Esophagus muscularis mucosa (tissue), 4 donors: ENCODE measurements at regions not wholly inside any gene's neighbourhood (a gene's known extent, or its start where the extent isn't known, plus 50 kb on each side); places are given as distances from the start of the nearest gene placed in this dataset.

Experiments used
- DNase-seq: peaks from one replicate; pipeline ENCODE4 v3.0.0-alpha.2; 2017; ENCODE audit errors: extremely low spot score
- H3K27ac ChIP-seq, 4 donors: fragments of 200-600 bp; sonication (generic); replicated peaks in 1 of 4; 1 replicate in 3 of 4; 2 replicates in 1 of 4; pipeline ENCODE4 v1.5.1; 2016 to 2019; ENCODE audit warnings: mild to moderate bottlenecking in 1 of 4
- H3K27me3 ChIP-seq, 4 donors: fragments of 200-600 bp; sonication (generic); one replicate each; pipeline versions ENCODE4 v1.5.1 to v1.6.0; 2016 to 2019
- H3K36me3 ChIP-seq, 4 donors: fragments of 200-600 bp; sonication (generic); one replicate each; pipeline ENCODE4 v1.5.1; 2016 to 2019
- H3K4me1 ChIP-seq, 4 donors: fragments of 200-600 bp; sonication (generic); one replicate each; pipeline ENCODE4 v1.5.1; 2016 to 2019
- H3K4me3 ChIP-seq, 4 donors: fragments of 200-600 bp; sonication (generic); 1 replicate in 2 of 4; 2 replicates in 2 of 4; pipeline ENCODE4 v1.5.1; 2016 to 2019; ENCODE audit warnings: mild to moderate bottlenecking in 4 of 4, moderate library complexity in 1 of 4
- H3K9me3 ChIP-seq, 4 donors: fragments of 200-600 bp; sonication (generic); 1 replicate in 3 of 4; 2 replicates in 1 of 4; pipeline ENCODE4 v1.5.1; 2016 to 2019
- EP300 ChIP-seq: sonication (generic); formaldehyde crosslinking; IDR thresholded peaks from one replicate; pipeline ENCODE4 v1.6.1; 2017; ENCODE audit warnings: antibody characterized with exemption
- POLR2A ChIP-seq: fragments of 450-650 bp; IDR thresholded peaks from one replicate; pipeline ENCODE4 v1.6.1; 2017; ENCODE audit warnings: antibody characterized with exemption, moderate library complexity, mild to moderate bottlenecking, low read depth
- POLR2AphosphoS5 ChIP-seq, 2 donors: sonication (generic); formaldehyde crosslinking; IDR thresholded peaks; one replicate each; pipeline ENCODE4 v1.6.1; 2017; ENCODE audit warnings: antibody characterized with exemption in 2 of 2
- WGBS: methylation state at CpG from one replicate; pipeline ENCODE4 v1.1.5; 2018; 5-methylcytosine and 5-hydroxymethylcytosine counted together
- intact Hi-C: fragments of 100-400 bp; cut with DNase I; formaldehyde crosslinking; loops from one replicate; pipeline ENCODE4 v1.15.1; 2023
- TF ChIP-seq, protein P1 (sequence below), 3 experiments: fragments of 200-600 bp in 2 of 3; fragments of 450-650 bp in 1 of 3; sonication (generic) in 2 of 3; IDR thresholded peaks; one replicate each; pipeline ENCODE4 v1.5.1; 2017 to 2019; ENCODE audit warnings: antibody characterized with exemption in 3 of 3, mild to moderate bottlenecking in 2 of 3, moderate library complexity in 1 of 3

DNA sequence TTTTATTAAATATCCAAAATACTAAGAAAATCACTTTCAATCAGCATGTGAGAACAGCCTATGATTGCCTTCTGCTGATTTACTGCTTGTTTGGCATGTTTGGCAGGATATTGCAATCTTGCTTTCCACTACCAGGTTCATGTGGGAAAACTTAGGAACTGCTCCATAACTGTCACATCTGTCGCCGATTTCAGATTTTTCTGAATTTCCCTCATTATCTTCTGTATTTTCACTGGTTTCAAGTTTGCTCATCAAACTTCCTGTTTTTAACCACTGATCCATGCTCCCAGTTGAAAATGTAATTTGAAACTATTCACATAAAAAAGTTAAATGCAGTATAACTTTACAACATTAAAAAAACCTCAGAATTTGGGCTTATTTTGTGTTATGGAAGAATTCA is 93.0 kb downstream of the NFKBIZ start:
- DNase-seq = no peak
- 51% methylated on average over 2 of the region's 2 CpGs for WGBS
- H3K4me3 ChIP-seq = no peak overlapping the region
- H3K27me3 ChIP-seq = no peaks in the 10 kb centered on the region
- no peaks in the 10 kb centered on the region for H3K36me3 ChIP-seq
- H3K4me1 ChIP-seq = peaks cover 18 to 20% (median 19%) of the 10 kb centered on the region in 4 donors
- no peaks in the 10 kb centered on the region for H3K9me3 ChIP-seq
- H3K27ac ChIP-seq = no peak overlapping the region
- intact Hi-C loops = no loop called here
- no peak for TF ChIP-seq EP300
- no peak for TF ChIP-seq POLR2A
- TF ChIP-seq POLR2AphosphoS5 (IDR thresholded peaks at IDR 0.05) = no peak
- TF ChIP-seq, protein P1, sequence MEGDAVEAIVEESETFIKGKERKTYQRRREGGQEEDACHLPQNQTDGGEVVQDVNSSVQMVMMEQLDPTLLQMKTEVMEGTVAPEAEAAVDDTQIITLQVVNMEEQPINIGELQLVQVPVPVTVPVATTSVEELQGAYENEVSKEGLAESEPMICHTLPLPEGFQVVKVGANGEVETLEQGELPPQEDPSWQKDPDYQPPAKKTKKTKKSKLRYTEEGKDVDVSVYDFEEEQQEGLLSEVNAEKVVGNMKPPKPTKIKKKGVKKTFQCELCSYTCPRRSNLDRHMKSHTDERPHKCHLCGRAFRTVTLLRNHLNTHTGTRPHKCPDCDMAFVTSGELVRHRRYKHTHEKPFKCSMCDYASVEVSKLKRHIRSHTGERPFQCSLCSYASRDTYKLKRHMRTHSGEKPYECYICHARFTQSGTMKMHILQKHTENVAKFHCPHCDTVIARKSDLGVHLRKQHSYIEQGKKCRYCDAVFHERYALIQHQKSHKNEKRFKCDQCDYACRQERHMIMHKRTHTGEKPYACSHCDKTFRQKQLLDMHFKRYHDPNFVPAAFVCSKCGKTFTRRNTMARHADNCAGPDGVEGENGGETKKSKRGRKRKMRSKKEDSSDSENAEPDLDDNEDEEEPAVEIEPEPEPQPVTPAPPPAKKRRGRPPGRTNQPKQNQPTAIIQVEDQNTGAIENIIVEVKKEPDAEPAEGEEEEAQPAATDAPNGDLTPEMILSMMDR (IDR thresholded peaks at IDR 0.05) = no peak

DNA sequence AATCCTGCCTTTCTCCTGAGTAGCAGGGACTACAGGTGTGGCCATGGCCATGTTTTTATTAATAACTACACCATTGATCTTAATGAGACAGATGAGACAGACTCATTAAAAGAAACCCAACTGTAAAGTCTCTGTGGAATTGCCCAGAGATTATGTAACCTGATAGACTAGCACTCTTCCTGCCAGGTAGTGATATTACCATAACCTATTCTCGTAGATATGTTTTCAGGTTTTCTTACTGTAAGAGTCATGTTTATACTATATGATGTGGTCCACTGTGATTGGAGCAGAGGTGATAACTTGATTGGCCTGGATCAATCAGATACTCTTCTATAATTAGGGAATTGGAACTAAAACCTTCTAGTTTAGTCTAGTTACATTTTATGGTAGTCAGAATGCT is 93.7 kb downstream of the NFKBIZ start:
- Histone ChIP-seq H3K9me3 (no peaks in the 10 kb centered on the region), H3K36me3 (no peaks in the 10 kb centered on the region), H3K4me3 (no peak overlapping the region), H3K4me1 (peaks cover 18 to 20% (median 19%) of the 10 kb centered on the region in 4 donors), H3K27ac (no peak overlapping the region), H3K27me3 (no peaks in the 10 kb centered on the region)
- intact Hi-C loops = no loop called here
- no peak for DNase-seq
- WGBS = 82% methylated on average over 1 of the region's 1 CpG
- TF ChIP-seq POLR2A (no peak), POLR2AphosphoS5 (IDR thresholded peaks at IDR 0.05) (no peak), EP300 (no peak)
- TF ChIP-seq, protein P1 (IDR thresholded peaks at IDR 0.05) = no peak

DNA sequence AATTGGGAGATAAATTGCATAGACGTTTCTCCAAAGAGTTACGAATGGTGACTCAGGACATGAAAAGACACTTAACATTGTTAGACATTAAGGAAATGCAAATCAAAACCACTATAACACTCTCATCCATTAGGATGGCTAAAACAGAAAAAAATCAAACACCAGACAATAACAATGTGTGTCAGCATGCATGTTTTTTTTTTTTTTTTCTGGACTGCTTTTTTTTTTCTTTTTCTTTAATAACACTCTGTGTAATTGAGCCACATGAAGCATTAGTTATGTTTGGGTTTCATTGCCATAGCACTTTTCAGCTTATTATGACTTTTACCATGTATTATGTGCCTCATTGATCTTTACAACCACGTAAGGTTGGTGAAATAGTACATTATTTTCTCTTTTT is 95.0 kb downstream of the NFKBIZ start:
- Histone ChIP-seq H3K36me3 (no peaks in the 10 kb centered on the region), H3K9me3 (no peaks in the 10 kb centered on the region), H3K27me3 (no peaks in the 10 kb centered on the region), H3K4me1 (peaks cover 13 to 20% (median 18%) of the 10 kb centered on the region in 4 donors), H3K27ac (no peak overlapping the region), H3K4me3 (no peak overlapping the region)
- no peak for TF ChIP-seq EP300
- TF ChIP-seq POLR2AphosphoS5 (IDR thresholded peaks at IDR 0.05) = no peak
- no peak for TF ChIP-seq POLR2A
- TF ChIP-seq, protein P1 (IDR thresholded peaks at IDR 0.05) = no peak
- intact Hi-C loops = no loop called here
- no peak for DNase-seq
- 88% methylated on average over 3 of the region's 3 CpGs for WGBS

DNA sequence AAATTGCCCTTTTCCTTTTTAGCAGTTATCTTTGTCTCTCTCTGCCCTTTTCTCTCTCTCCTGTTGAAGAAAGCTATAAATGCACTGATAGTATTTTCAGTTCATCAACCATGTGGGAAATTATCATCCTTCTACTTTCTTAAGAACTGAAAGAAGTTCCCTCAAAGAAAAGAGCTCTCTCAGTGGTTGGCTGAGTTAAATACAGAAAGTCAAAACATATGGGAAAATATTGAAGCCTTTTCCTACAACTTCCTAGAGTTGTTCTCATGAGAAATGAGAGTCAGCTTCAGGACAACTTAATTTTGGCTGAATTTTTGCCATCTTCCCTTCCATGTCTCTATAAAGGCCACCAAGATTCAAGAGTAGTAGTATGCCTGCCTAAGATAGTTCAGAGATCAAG is 96.7 kb downstream of the NFKBIZ start:
- no peaks in the 10 kb centered on the region for H3K36me3 ChIP-seq
- TF ChIP-seq, protein P1 (IDR thresholded peaks at IDR 0.05) = no peak
- TF ChIP-seq POLR2AphosphoS5 (IDR thresholded peaks at IDR 0.05) (no peak), POLR2A (no peak), EP300 (no peak)
- H3K4me3 ChIP-seq = no peak overlapping the region
- no peak for DNase-seq
- no peaks in the 10 kb centered on the region for H3K9me3 ChIP-seq
- intact Hi-C loops = no loop called here
- no peak overlapping the region for H3K27ac ChIP-seq
- no peaks in the 10 kb centered on the region for H3K27me3 ChIP-seq
- H3K4me1 ChIP-seq = peaks cover 2 to 7% (median 4%) of the 10 kb centered on the region in 4 donors

DNA sequence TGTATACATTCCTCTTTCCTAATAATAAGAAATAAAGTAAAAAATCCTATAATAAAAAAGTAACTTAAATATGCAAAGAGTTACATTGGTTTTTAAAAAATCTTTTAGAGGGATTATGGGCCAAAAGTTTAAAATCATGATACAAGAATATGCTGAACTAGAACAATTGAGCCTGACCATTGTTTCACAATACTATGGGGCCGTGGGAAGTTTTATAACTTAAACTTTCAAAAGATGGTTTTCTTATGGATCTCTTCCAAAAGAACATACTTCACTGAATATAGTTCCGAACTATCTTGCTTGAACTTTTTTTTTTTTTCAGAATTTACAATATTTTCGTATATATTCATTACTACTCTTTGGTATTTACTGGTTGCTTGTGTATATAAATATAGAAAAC is 97.6 kb downstream of the NFKBIZ start:
- no peaks in the 10 kb centered on the region for H3K27me3 ChIP-seq
- intact Hi-C loops = no loop called here
- H3K9me3 ChIP-seq = no peaks in the 10 kb centered on the region
- TF ChIP-seq POLR2A (no peak), EP300 (no peak), POLR2AphosphoS5 (IDR thresholded peaks at IDR 0.05) (no peak)
- TF ChIP-seq, protein P1 (IDR thresholded peaks at IDR 0.05) = no peak
- no peaks in the 10 kb centered on the region for H3K4me1 ChIP-seq
- H3K4me3 ChIP-seq = no peak overlapping the region
- no peaks in the 10 kb centered on the region for H3K36me3 ChIP-seq
- no peak overlapping the region for H3K27ac ChIP-seq
- DNase-seq = no peak
- WGBS = 84% methylated on average over 3 of the region's 3 CpGs
